GM18511 (cell line): ENCODE measurements at regions not wholly inside any gene's neighbourhood (a gene's known extent, or its start where the extent isn't known, plus 50 kb on each side); places are given as distances from the start of the nearest gene placed in this dataset.
"Not testable (repeated sequence)": the region's sequence is repeated elsewhere in the genome, so short reads cannot be mapped to it uniquely, and the experiment has no call there.

Experiments used
- ATAC-seq: cut with Tn5 transposase; IDR thresholded peaks from one replicate; pipeline ENCODE4 v1.9.1; 2021; ENCODE audit warnings: mild to moderate bottlenecking, moderate library complexity; ENCODE audit not compliant: unreplicated experiment

GRCh38 chrX:123788193-123788592 lies 55.3 kb upstream of the THOC2 start:
- ATAC-seq: not testable (repeated sequence)

DNA sequence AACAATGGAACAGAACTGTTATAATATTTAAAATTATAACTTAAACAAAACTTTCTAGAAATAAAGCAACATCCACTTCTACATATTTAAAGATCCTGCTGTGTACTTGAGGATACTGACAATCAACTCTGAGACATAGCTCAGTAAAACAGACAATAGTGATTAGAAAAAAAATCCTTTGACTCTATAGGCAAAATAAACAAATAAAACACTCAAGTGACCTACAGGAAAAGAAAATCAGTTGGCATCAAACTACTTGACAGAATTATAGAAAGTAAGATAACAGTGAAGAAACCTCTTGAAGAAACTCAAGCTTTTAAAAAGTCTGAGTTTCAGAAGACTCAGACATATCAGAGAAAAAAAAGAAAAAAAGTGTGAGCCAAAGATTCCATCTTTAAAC lies 55.9 kb upstream of the THOC2 start:
- no peak for ATAC-seq

GRCh38 chrX:123797543-123798447 lies 62.1 kb upstream of the XIAP start:
- peak; percentile 45 for ATAC-seq

DNA sequence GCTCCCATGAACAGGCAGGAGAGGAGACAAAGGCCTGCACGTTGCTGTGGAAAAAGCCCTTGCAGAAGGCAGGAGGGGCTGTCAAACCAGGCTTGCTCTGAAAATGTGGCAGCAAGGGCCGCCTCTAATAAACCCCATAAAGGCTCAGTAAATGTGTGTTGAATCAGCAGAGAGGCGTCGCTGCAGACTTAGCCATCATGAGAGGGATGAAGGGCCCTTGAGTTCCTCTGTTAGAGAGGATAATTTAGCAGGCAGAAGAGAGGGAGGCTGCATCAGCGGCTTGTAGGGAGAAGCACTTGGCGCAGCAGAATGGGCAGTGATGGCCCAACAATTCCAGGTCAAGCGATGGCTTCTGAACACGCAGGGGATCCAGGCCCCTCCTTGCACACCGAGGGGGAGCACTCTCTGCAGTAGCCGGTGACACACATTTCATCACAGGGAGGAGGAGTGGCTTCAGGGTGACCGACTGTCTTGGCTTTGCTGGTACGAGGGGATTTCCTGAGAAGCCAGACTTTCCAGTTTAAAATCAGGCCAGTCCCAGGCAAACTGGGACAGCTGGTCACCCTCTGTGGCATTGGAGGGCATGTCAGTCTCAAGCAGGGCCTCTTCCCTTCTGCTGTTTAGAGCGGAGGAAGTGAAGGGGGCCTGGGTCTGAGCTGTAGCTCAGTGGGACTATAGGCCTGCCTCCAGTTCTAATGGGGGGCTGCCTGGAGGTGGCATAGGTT lies 61.0 kb upstream of the XIAP start:
- not testable (repeated sequence) for ATAC-seq

GRCh38 chrX:123801901-123802300 lies 58.0 kb upstream of the XIAP start:
- no peak for ATAC-seq

DNA sequence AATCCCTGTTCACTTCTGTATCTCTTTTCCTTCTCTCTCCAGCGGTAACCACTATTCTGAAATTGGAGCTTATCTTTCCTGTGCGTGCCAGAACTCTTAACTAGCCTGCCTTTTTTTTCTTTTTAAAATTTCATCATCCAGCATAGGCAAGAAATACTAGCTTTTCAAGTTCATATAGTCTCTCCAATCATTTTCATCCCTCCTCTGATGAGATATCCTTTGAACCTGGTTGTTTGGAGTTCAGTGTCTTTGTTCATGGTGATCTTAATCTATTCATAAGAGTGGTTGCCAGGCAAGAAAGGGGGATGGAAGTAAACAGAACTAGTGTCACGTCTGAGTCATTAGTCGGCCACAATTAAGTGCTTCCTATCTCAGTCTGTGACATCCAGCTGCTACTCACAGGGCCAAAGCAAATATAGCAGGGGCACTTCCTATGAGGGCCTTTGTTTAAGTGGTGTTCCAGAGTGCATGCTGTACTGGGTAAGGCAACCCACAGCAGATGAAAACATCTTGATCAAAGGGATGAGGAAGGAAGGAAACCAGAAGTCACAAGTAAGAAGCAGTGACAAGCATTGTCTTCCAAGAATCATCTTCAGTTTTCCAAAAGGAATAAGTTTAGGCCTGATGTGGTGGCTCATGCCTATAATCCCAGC lies 56.4 kb upstream of the XIAP start:
- ATAC-seq: peak; percentile 48

DNA sequence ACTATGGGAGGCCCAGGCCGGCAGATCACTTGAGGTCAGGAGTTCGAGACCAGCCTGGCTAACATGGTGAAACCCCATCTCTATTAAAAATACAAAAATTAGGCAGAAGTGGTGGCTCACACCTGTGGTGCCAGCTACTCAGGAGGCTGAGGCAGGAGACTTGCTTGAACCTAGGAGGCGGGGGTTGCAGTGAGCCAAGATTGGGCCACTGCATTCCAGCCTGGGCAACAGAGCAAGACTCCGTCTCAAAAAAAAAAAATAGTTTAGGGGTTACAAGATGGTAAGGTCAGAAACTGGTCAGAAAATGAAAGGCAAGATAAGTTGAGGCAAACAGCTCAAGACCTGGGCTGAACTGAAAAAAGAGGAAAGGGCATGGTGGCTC lies 55.9 kb upstream of the XIAP start:
- ATAC-seq: not testable (repeated sequence)

GRCh38 chrX:123807835-123808416 lies 51.9 kb upstream of the XIAP start:
- no peak for ATAC-seq

DNA sequence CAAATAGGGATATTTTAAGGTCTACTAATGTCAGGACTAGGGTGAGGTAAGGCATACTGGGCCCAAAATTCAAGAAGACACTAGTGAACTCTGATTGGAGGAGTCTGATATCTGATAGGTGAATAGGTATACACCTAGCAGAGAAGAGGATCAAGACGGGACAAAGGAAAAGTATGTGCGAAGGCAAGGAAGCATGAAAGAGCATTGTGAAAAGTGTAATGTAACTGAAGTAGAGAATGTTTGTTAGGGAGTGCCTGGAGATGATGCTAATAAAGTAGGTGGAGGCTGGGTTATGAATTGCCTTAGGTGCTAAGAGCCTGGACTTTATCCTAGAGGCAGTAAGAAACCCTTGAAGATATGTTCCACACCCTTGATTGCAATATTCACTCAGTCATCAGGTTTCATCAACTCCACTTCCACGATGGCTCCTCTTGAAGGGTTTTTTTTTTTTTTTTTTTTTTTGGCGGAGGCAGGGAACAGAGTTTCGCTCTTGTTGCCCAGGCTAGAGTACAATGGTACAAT lies 49.9 kb upstream of the XIAP start:
- no peak for ATAC-seq
